GM12878 (cell line): ENCODE measurements at regions not wholly inside any gene's neighbourhood (a gene's known extent, or its start where the extent isn't known, plus 50 kb on each side); places are given as distances from the start of the nearest gene placed in this dataset.

ENCODE experiments used
- ATAC-seq: fragments of 200-7000 bp; cut with Tn5 transposase; 3 replicates; pipeline ENCODE4 v1.9.1; 2020; ENCODE audit warnings: mild to moderate bottlenecking, moderate library complexity
- BruUV-seq: library from RNA; stranded (reverse); fragments of 400-500 nt; replicated peaks from 2 replicates; lab custom pipeline; 2021; lab: Mats Ljungman, UMichigan
- CTCF ChIA-PET: fragments of 300-600 bp; sonication (Branson Sonifier 250); formaldehyde crosslinking; extraction: SDS; loops from one replicate; lab custom pipeline; 2021; ENCODE audit warnings: inconsistent platforms; lab: Yijun Ruan, JAX
- POLR2A ChIA-PET: fragments of 350-600 bp; formaldehyde crosslinking; extraction: SDS; loops from one replicate; lab custom pipeline; 2021; ENCODE audit warnings: inconsistent platforms; lab: Charles Lee
- RAD21 ChIA-PET: fragments of 300-600 bp; sonication (Branson Sonifier 250); formaldehyde crosslinking; loops from one replicate; lab custom pipeline; 2023; ENCODE audit warnings: antibody characterized with exemption; ENCODE audit not compliant: unreplicated experiment; lab: Charles Lee
- SMC1A ChIA-PET: fragments of 300-600 bp; sonication (Branson Sonifier 250); formaldehyde crosslinking; loops from one replicate; lab custom pipeline; 2023; ENCODE audit not compliant: unreplicated experiment, uncharacterized antibody; lab: Charles Lee
- DNase-seq: peaks from one replicate; pipeline ENCODE4 v3.0.0-alpha.2; 2011; ENCODE audit warnings: low read depth, low spot score
- FAIRE-seq: peaks from 3 replicates; lab custom pipeline; 2011; peaks lifted over from hg19 to GRCh38; lab: Jason Lieb, UNC
- H2AFZ ChIP-seq: 2 replicates; pipeline ENCODE4 v1.6.0; 2011; ENCODE audit warnings: low read depth, low read length, control low read depth; ENCODE audit not compliant: control insufficient read depth
- H3K27ac ChIP-seq: 2 replicates; pipeline ENCODE4 v1.5.1; 2011; ENCODE audit warnings: control low read depth; ENCODE audit not compliant: control insufficient read depth, insufficient read depth
- H3K27me3 ChIP-seq, 2 experiments: replicated peaks in 1 of 2; 2 replicates each; pipeline versions ENCODE4 v1.6.0 to v1.6.1; 2011; ENCODE audit warnings: low read length in 1 of 2; ENCODE audit not compliant: control insufficient read depth in 2 of 2, insufficient read depth in 2 of 2
- H3K36me3 ChIP-seq, 2 experiments: 2 replicates each; pipeline ENCODE4 v1.5.1; 2011; ENCODE audit warnings: low read length in 1 of 2; ENCODE audit not compliant: control insufficient read depth in 2 of 2, insufficient read depth in 2 of 2
- H3K4me1 ChIP-seq: 2 replicates; pipeline ENCODE4 v1.6.1; 2011; ENCODE audit warnings: mild to moderate bottlenecking, low read length, moderate library complexity, mixed read lengths; ENCODE audit not compliant: control insufficient read depth, insufficient read depth
- H3K4me2 ChIP-seq: 2 replicates; pipeline ENCODE4 v1.6.0; 2011; ENCODE audit warnings: control low read depth; ENCODE audit not compliant: control insufficient read depth, insufficient read depth
- H3K4me3 ChIP-seq: fragments of 200-600 bp; sonication (generic); 2 replicates; pipeline ENCODE4 v1.5.1; 2016
- H3K79me2 ChIP-seq: 2 replicates; pipeline ENCODE4 v1.6.0; 2011; ENCODE audit warnings: low read length; ENCODE audit not compliant: control insufficient read depth, insufficient read depth
- H3K9ac ChIP-seq: 2 replicates; pipeline ENCODE4 v1.8.0; 2011; ENCODE audit warnings: low read length, control low read depth, mixed read lengths; ENCODE audit not compliant: control insufficient read depth, insufficient read depth
- H3K9me3 ChIP-seq: replicated peaks from 3 replicates; pipeline ENCODE4 v1.5.1; 2011; ENCODE audit warnings: mild to moderate bottlenecking, low read length; ENCODE audit not compliant: control insufficient read depth, insufficient read depth
- H4K20me1 ChIP-seq: 2 replicates; pipeline ENCODE4 v1.6.0; 2011; ENCODE audit not compliant: control insufficient read depth, insufficient read depth
- CBFB ChIP-seq: IDR thresholded peaks from 2 replicates; pipeline ENCODE4 v1.6.1; 2016; ENCODE audit warnings: antibody characterized with exemption, low read depth
- CREM ChIP-seq: IDR thresholded peaks from 2 replicates; pipeline ENCODE4 v1.6.1; 2014; ENCODE audit warnings: antibody characterized with exemption, low read depth
- ETV6 ChIP-seq, 2 experiments: fragments of 450-650 bp in 1 of 2; IDR thresholded peaks in 1 of 2; conservative IDR thresholded peaks in 1 of 2; 2 replicates each; pipeline ENCODE4 v1.6.1; 2014; ENCODE audit warnings: antibody characterized with exemption in 1 of 2, borderline replicate concordance in 1 of 2, low read depth in 1 of 2, mild to moderate bottlenecking in 1 of 2, moderate library complexity in 1 of 2
- HDGF ChIP-seq: fragments of 450-650 bp; IDR thresholded peaks from 2 replicates; pipeline ENCODE4 v1.6.1; 2016; ENCODE audit warnings: antibody characterized with exemption
- IKZF1 ChIP-seq: fragments of 450-650 bp; conservative IDR thresholded peaks from 2 replicates; pipeline ENCODE4 v1.6.1; 2017; ENCODE audit warnings: antibody characterized with exemption, mild to moderate bottlenecking
- IKZF2 ChIP-seq, 2 experiments: fragments of 450-650 bp; IDR thresholded peaks; 2 replicates each; pipeline ENCODE4 v1.6.1; 2017; ENCODE audit warnings: mild to moderate bottlenecking in 2 of 2, moderate library complexity in 2 of 2
- MEF2B ChIP-seq: fragments of 450-650 bp; IDR thresholded peaks from 2 replicates; pipeline ENCODE4 v1.6.1; 2018; ENCODE audit warnings: mild to moderate bottlenecking, moderate library complexity; ENCODE audit not compliant: partially characterized antibody, poor library complexity, severe bottlenecking
- SIN3A ChIP-seq: IDR thresholded peaks from 2 replicates; pipeline ENCODE4 v1.6.1; 2012; ENCODE audit warnings: low read depth, low read length, improper control_type of control experiment
- SMAD5 ChIP-seq: IDR thresholded peaks from 2 replicates; pipeline ENCODE4 v1.6.1; 2016; ENCODE audit warnings: antibody characterized with exemption, low read depth
- TAF1 ChIP-seq: IDR thresholded peaks from 2 replicates; pipeline ENCODE4 v1.6.1; 2011; ENCODE audit warnings: mild to moderate bottlenecking, low read depth, low read length, borderline replicate concordance
- YBX1 ChIP-seq: fragments of 450-650 bp; IDR thresholded peaks from 2 replicates; pipeline ENCODE4 v1.6.1; 2016; ENCODE audit warnings: antibody characterized with exemption
- WGBS: methylation state at CpG from one replicate; pipeline ENCODE4 v1.1.6; 2016; ENCODE audit warnings: low lambda C conversion rate; ENCODE audit not compliant: insufficient replicate concordance, insufficient coverage; ENCODE audit errors: missing lambda C conversion rate; 5-methylcytosine and 5-hydroxymethylcytosine counted together
- in situ Hi-C: fragments of 300-500 bp; cut with MboI; formaldehyde crosslinking; loops from 9 replicates; pipeline ENCODE4 v1.14.3; 2018; ENCODE audit warnings: mixed read lengths
- intact Hi-C: fragments of 100-400 bp; cut with micrococcal nuclease; formaldehyde crosslinking; loops from one replicate; pipeline ENCODE4 v1.14.2; 2022; ENCODE audit not compliant: unreplicated experiment
- TF ChIP-seq, protein P1 (sequence below): IDR thresholded peaks from 2 replicates; pipeline ENCODE4 v1.6.1; 2011; ENCODE audit warnings: borderline replicate concordance, low read depth, mild to moderate bottlenecking, moderate library complexity, mixed read lengths, low read length; ENCODE audit not compliant: insufficient read depth; ENCODE audit errors: extremely low read length
- TF ChIP-seq, protein P2 (sequence below): fragments of 450-650 bp; IDR thresholded peaks from 2 replicates; pipeline ENCODE4 v1.6.1; 2017; ENCODE audit warnings: mild to moderate bottlenecking, low read depth, inconsistent platforms; ENCODE audit not compliant: poor library complexity, severe bottlenecking

DNA sequence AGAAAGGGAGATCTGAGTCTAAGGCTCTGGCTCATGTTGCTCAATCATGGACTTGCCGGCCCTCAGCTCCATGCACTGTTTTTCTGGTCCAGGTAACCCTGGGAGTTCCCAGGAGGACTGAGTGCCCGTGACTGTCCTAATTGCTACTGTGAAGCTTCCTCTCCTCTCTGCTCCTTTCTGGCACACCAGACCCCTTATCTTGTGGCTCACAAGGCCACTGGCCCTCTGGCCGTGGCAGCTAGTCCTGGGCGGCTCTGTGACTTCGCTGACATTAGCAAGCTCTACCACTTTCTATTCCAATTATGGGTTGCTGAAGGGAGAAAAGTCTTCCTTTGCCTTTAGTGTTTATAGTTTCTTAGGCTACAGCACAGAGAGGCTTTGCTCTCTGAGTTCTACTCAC, 380.2 kb downstream of the RWDD3 start (continued):
- TF ChIP-seq SIN3A: no peak
- TF ChIP-seq, protein P1, sequence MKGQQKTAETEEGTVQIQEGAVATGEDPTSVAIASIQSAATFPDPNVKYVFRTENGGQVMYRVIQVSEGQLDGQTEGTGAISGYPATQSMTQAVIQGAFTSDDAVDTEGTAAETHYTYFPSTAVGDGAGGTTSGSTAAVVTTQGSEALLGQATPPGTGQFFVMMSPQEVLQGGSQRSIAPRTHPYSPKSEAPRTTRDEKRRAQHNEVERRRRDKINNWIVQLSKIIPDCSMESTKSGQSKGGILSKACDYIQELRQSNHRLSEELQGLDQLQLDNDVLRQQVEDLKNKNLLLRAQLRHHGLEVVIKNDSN: no peak
- TF ChIP-seq YBX1: no peak
- no peak for TF ChIP-seq HDGF
- TF ChIP-seq IKZF1: no peak
- no peak for TF ChIP-seq CREM

DNA sequence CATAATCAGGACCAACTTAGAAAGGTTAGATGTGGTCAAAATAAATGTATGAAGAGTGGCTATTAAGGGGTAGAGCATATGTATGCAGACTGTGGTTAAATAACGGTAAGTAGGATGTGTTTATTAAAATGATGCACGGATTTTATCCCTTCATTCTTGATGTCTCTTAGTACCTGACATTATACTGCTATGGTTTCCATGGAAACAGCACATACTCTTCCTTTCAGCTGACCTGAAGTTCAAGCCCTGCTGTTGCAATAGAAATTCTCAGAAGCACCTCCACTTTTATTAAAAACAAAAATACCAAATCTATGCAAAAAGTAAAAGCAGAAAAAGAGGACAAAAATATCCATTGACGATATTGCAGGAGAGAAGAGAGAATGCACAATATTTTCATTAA, 381.4 kb downstream of the RWDD3 start:
- ChIA-PET SMC1A (no interaction called here), CTCF (no interaction called here), POLR2A (no interaction called here), RAD21 (no interaction called here)
- Histone ChIP-seq H3K4me3 (no peak overlapping the region), H3K27ac (no peak overlapping the region), H3K79me2 (no peaks in the 10 kb centered on the region), H3K9ac (no peak overlapping the region), H4K20me1 (no peaks in the 10 kb centered on the region), H3K9me3 (no peaks in the 10 kb centered on the region), H3K36me3 (no peaks in the 10 kb centered on the region), H3K4me2 (no peak overlapping the region), H2AFZ (no peak overlapping the region), H3K27me3 (no peaks in the 10 kb centered on the region), H3K4me1 (no peaks in the 10 kb centered on the region)
- intact Hi-C loops (no loop called here), in situ Hi-C loops (no loop called here)
- 0% methylated on average over 3 of the region's 3 CpGs for WGBS
- FAIRE-seq: no peak
- DNase-seq: no peak
- BruUV-seq: no TSS peak
- ATAC-seq: no peak
- no peak for TF ChIP-seq SMAD5
- TF ChIP-seq MEF2B: no peak
- TF ChIP-seq IKZF2 (IDR thresholded peaks at IDR 0.05): no peak
- TF ChIP-seq TAF1: no peak
- no peak for TF ChIP-seq ETV6 (conservative IDR thresholded peaks at IDR 0.05 in 1 of 2, IDR thresholded peaks at IDR 0.05 in 1 of 2; ENCODE audit: borderline replicate concordance in 1 of 2, low read depth in 1 of 2)
- TF ChIP-seq, protein P2, sequence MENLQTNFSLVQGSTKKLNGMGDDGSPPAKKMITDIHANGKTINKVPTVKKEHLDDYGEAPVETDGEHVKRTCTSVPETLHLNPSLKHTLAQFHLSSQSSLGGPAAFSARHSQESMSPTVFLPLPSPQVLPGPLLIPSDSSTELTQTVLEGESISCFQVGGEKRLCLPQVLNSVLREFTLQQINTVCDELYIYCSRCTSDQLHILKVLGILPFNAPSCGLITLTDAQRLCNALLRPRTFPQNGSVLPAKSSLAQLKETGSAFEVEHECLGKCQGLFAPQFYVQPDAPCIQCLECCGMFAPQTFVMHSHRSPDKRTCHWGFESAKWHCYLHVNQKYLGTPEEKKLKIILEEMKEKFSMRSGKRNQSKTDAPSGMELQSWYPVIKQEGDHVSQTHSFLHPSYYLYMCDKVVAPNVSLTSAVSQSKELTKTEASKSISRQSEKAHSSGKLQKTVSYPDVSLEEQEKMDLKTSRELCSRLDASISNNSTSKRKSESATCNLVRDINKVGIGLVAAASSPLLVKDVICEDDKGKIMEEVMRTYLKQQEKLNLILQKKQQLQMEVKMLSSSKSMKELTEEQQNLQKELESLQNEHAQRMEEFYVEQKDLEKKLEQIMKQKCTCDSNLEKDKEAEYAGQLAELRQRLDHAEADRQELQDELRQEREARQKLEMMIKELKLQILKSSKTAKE: no peak
- no peak for TF ChIP-seq CBFB
